KMS-11 (cell line): ENCODE measurements at regions not wholly inside any gene's neighbourhood (a gene's known extent, or its start where the extent isn't known, plus 50 kb on each side); places are given as distances from the start of the nearest gene placed in this dataset.
A peak's percentile ranks its signal among the peaks of the same experiment; 100 is the strongest.

Source experiments
- H2AFZ ChIP-seq: fragments of 200-600 bp; sonication (generic); 2 replicates; pipeline ENCODE4 v1.6.1; 2016; ENCODE audit warnings: antibody characterized with exemption, mixed run types, low read depth
- H3K27ac ChIP-seq: fragments of 200-600 bp; sonication (generic); 2 replicates; pipeline ENCODE4 v1.6.1; 2016; ENCODE audit warnings: mild to moderate bottlenecking, mixed run types
- H3K27me3 ChIP-seq: fragments of 200-600 bp; sonication (generic); 2 replicates; pipeline ENCODE4 v1.6.1; 2017; ENCODE audit warnings: mild to moderate bottlenecking, low read depth, mixed run types, moderate library complexity; ENCODE audit not compliant: insufficient read depth
- H3K36me3 ChIP-seq: fragments of 200-600 bp; sonication (generic); 2 replicates; pipeline ENCODE4 v1.6.1; 2017; ENCODE audit warnings: mild to moderate bottlenecking, mixed run types; ENCODE audit not compliant: insufficient read depth
- H3K4me1 ChIP-seq: fragments of 200-600 bp; sonication (generic); 2 replicates; pipeline ENCODE4 v1.6.1; 2016; ENCODE audit warnings: mild to moderate bottlenecking, low read depth, mixed run types; ENCODE audit not compliant: poor library complexity, severe bottlenecking
- H3K4me2 ChIP-seq: fragments of 200-600 bp; sonication (generic); 2 replicates; pipeline ENCODE4 v1.7.0; 2016; ENCODE audit warnings: mild to moderate bottlenecking, mixed run types
- H3K4me3 ChIP-seq: fragments of 200-600 bp; sonication (generic); IDR thresholded peaks from 2 replicates; pipeline ENCODE4 v1.6.1; 2017; ENCODE audit warnings: low read depth, low read length, mixed read lengths; ENCODE audit not compliant: insufficient read depth
- H3K79me2 ChIP-seq: fragments of 200-600 bp; sonication (generic); 2 replicates; pipeline ENCODE4 v1.6.1; 2016; ENCODE audit warnings: low read depth, mixed run types; ENCODE audit not compliant: insufficient read depth
- H3K9ac ChIP-seq: fragments of 200-600 bp; sonication (generic); 2 replicates; pipeline ENCODE4 v1.6.1; 2016; ENCODE audit warnings: mild to moderate bottlenecking, mixed run types
- H4K20me1 ChIP-seq: fragments of 200-600 bp; sonication (generic); 2 replicates; pipeline ENCODE4 v1.6.1; 2016; ENCODE audit warnings: mild to moderate bottlenecking, mixed run types; ENCODE audit not compliant: insufficient read depth
- TF ChIP-seq, protein P1 (sequence below): fragments of 200-600 bp; sonication (generic); conservative IDR thresholded peaks from 2 replicates; pipeline ENCODE4 v1.6.1; 2017; ENCODE audit warnings: low read depth, mild to moderate bottlenecking, antibody characterized with exemption, low read length, moderate library complexity, mixed read lengths

DNA sequence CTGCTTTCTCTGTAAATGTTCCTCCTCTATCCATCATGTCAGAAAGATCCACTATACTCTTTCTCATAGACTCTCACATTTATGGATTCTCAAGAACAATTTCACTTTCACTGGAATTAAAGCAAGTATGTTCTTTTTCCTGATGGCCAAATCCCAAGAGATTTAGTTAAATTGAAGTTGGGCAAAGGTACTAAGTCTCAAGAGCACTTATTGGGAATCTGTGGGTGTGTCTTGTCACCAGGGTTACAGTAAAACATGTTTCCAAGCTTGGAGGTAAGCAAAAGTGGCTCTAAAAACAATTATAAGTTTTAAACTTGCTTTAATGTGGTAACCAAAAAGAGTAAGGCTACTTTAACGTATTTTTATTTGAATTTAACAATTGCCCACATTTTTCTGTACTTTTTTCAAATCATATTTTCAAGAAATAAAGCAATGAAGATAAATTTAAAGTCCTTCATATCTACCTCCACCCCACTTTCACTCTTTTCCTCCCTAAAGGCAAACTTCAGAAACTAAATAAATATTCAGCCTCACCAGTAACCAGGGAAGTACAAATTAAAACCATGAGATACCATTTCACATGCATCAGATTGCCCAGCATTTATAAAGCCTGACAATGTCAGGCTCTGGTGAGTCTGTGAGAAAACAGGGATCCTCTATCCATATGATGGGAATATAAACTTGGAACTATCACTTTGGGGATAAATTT, 387.4 kb downstream of the CETN3 start:
- TF ChIP-seq, protein P1, sequence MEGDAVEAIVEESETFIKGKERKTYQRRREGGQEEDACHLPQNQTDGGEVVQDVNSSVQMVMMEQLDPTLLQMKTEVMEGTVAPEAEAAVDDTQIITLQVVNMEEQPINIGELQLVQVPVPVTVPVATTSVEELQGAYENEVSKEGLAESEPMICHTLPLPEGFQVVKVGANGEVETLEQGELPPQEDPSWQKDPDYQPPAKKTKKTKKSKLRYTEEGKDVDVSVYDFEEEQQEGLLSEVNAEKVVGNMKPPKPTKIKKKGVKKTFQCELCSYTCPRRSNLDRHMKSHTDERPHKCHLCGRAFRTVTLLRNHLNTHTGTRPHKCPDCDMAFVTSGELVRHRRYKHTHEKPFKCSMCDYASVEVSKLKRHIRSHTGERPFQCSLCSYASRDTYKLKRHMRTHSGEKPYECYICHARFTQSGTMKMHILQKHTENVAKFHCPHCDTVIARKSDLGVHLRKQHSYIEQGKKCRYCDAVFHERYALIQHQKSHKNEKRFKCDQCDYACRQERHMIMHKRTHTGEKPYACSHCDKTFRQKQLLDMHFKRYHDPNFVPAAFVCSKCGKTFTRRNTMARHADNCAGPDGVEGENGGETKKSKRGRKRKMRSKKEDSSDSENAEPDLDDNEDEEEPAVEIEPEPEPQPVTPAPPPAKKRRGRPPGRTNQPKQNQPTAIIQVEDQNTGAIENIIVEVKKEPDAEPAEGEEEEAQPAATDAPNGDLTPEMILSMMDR: no peak
- Histone ChIP-seq H3K36me3 (no peaks in the 10 kb centered on the region), H2AFZ (no peak overlapping the region), H4K20me1 (no peaks in the 10 kb centered on the region), H3K27ac (no peak overlapping the region), H3K4me1 (peaks cover 7% of the 10 kb centered on the region), H3K4me2 (no peak overlapping the region), H3K4me3 (no peak overlapping the region), H3K27me3 (no peaks in the 10 kb centered on the region; the same call in 1 of the 2 replicates), H3K79me2 (no peaks in the 10 kb centered on the region), H3K9ac (no peak overlapping the region)

DNA sequence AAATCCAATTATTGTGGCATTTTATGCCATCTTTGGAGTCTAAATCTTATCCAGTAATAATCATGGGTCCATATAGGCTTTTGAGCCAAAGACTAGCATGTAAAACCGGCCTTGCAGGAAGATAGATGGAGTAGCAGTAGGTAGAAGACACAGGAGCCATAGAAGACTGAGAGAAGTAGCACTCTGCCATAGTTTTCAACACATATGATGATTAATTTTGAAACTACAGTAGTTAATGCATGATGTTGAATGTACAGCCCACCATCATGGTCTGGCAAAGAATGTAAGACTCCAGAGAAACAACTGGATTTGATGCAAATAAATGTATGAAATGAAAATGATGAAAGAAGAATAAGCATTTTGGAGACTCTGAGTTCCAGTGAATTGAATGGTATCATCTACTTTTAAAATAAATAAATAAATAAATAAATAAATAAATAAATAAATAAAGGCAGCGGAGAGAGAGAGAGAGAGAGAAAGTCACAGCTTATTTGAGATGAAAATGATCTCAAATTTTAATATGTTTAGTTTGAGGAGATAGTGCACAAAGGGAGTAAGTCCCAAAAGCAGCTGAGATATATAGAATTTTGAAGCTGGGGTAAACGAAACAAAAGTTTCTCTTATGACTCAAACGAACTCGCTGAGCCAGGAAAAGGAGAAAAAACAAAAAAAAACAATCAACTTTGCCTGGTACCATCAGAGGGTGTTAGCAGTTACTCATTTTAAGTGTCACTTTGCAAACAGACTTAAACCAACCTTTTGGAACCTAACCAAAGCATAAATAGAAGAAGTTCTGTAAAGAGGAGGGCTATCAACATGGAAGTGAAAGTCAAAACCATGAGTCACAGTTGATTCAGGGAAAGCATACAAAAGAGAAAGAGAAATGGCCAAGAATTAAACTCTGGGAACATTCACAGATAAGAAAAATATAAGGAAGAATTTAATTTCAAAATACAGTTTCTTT, 388.7 kb downstream of the CETN3 start:
- 0 out of 2 replicates have a peak overlapping the region, but pooled peaks have one; percentile 1 for H3K4me2 ChIP-seq
- H2AFZ ChIP-seq: no peak overlapping the region
- no peak overlapping the region for H3K27ac ChIP-seq
- H3K9ac ChIP-seq: no peak overlapping the region
- TF ChIP-seq, protein P1: no peak
- H3K4me3 ChIP-seq: no peak overlapping the region
- H3K27me3 ChIP-seq: no peaks in the 10 kb centered on the region; the same call in 1 of the 2 replicates
- no peaks in the 10 kb centered on the region for H4K20me1 ChIP-seq
- H3K79me2 ChIP-seq: no peaks in the 10 kb centered on the region
- no peaks in the 10 kb centered on the region for H3K36me3 ChIP-seq
- peaks cover 19% of the 10 kb centered on the region for H3K4me1 ChIP-seq

DNA sequence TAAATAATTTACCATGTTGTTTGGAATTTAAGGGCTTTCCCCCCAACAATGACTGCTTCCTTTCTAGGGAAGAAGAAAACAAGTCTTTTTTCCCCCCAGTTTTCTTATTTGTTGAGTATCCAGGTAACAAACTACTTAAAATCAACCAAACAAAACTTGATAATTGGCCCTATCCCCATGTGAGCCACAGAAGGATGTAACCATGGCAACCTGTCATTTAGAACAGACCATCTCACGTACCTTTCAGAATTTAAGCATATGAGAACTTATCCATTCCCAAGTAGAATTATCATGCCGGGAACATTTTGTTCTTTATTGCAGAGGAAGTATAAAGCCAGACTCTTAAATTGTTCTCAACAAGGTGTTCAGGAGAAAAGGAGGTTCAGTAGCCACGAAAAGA, 392.3 kb downstream of the CETN3 start:
- Histone ChIP-seq H2AFZ (no peak overlapping the region), H3K79me2 (no peaks in the 10 kb centered on the region), H3K27me3 (no peaks in the 10 kb centered on the region), H3K4me3 (no peak overlapping the region), H4K20me1 (no peaks in the 10 kb centered on the region), H3K4me2 (no peak overlapping the region), H3K27ac (no peak overlapping the region), H3K4me1 (peaks cover 53% of the 10 kb centered on the region), H3K36me3 (no peaks in the 10 kb centered on the region), H3K9ac (no peak overlapping the region)
- TF ChIP-seq, protein P1: no peak

DNA sequence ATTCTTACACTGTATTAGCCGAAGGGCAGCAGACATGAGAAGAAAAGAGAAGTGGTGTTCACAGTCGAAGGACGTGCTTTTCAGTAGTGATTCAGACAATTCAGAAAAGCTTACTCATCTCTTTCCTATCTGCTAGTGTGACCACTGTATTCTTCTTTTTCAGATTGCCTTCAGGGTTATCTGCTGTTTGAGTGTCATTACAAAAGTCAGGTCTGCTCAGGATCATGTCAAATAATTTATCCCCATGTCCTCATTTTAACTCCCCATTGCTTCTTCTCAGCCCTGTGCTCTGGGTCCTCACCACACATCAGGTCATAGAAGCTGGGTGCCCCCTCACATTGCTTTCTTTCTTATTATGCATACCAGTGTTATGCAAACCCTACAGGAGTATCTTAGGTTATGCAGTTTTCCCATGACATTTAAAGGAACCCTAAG, 394.0 kb downstream of the CETN3 start:
- Histone ChIP-seq H3K36me3 (no peaks in the 10 kb centered on the region), H4K20me1 (no peaks in the 10 kb centered on the region), H3K4me1 (peaks cover 45% of the 10 kb centered on the region), H3K4me3 (no peak overlapping the region), H3K79me2 (no peaks in the 10 kb centered on the region), H2AFZ (peak overlapping the region; percentile 43), H3K27me3 (no peaks in the 10 kb centered on the region), H3K9ac (peak overlapping the region; percentile 17; the same call in 1 of the 2 replicates), H3K4me2 (peak overlapping the region; percentile 73), H3K27ac (peak overlapping the region; percentile 59)
- TF ChIP-seq, protein P1: no peak
